ENCODE measurements at regions not wholly inside any gene's neighbourhood (a gene's known extent, or its start where the extent isn't known, plus 50 kb on each side); places are given as distances from the start of the nearest gene placed in this dataset.

DNA sequence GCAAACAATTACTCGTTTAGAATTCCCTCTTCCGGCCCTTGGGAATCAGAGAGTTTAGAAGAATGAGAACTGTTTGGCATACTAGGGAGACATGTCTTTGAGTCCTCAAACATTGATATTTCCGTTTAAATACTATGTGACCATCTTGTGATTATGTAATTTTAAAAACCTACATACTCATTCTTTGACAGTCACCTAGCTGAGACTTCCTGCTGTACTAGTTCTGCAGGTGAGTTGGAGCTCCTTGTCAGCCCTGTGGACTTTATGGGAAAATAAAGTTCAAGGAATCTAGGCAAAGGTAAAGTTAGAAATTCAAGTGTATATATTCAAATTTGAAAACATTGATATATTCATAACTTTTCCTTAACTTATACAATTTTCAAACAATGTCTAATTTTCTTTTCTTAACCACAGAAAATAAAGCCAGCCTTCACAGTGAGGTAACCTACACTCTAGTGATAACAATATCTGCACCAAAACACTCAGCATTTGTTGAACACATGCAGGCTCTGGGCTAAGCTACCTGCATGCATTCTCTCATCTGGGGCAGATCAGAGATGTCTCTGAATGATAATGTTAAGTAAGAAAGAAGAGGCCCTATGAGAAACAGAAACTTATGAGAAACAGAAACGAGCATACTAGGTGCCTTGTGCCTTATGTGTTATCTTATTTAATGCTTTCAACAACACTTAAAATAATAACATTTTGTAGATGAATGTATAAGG, 67.0 kb upstream of the BACE2 start:
- CTCF ChIA-PET = no interaction called here
- no peak for TF ChIP-seq CHD1 (IDR thresholded peaks at IDR 0.05; ENCODE audit: low read depth, low read length)
- no peak for TF ChIP-seq ELK1 (IDR thresholded peaks at IDR 0.05; ENCODE audit: borderline replicate concordance, low read depth, low read length)
- no peak for TF ChIP-seq RCOR1 (IDR thresholded peaks at IDR 0.05; ENCODE audit: insufficient replicate concordance, low read length)
- no peak for TF ChIP-seq USF2 (IDR thresholded peaks at IDR 0.05; ENCODE audit: low read depth, low read length)
- TF ChIP-seq CEBPB (IDR thresholded peaks at IDR 0.05; ENCODE audit: low read depth, low read length) = no peak
- TF ChIP-seq RFX5 (IDR thresholded peaks at IDR 0.05; ENCODE audit: low read depth, low read length) = no peak
- TF ChIP-seq MXI1 (IDR thresholded peaks at IDR 0.05; ENCODE audit: borderline replicate concordance, low read depth, low read length) = no peak
- no peak for TF ChIP-seq NFE2L2 (IDR thresholded peaks at IDR 0.05; ENCODE audit: low read depth, low read length)
- dilution Hi-C loops (cut with HindIII; ENCODE audit: low sequenced_read_pairs, unreplicated experiment) = no loop called here

More for the DNA sequence above, 67.0 kb upstream of the BACE2 start:
- peaks cover 4% of the 10 kb centered on the region; the same call in 1 of the 2 replicates for H3K9me3 ChIP-seq (ENCODE audit: control insufficient read depth, insufficient read depth, low read length)
- H3K4me1 ChIP-seq (ENCODE audit: control insufficient read depth, insufficient read depth, low read length) = no peaks in the 10 kb centered on the region
- no peak overlapping the region for H3K14ac ChIP-seq (replicated peaks; ENCODE audit: low read depth, low read length)
- in situ Hi-C loops (cut with MboI; ENCODE audit: low sequenced_read_pairs) = no loop called here
- DNase-seq (no peak), ATAC-seq (ENCODE audit: low read depth) (no peak)
- H2BK5ac ChIP-seq (ENCODE audit: low read depth, low read length, poor library complexity, severe bottlenecking) = no peak overlapping the region
- no TSS peak for BruUV-seq (replicated peaks)
- H3K27me3 ChIP-seq (ENCODE audit: control insufficient read depth, insufficient read depth, low read length) = no peaks in the 10 kb centered on the region
- H3K79me1 ChIP-seq (ENCODE audit: low read depth in 1 of 2, low read length in 2 of 2) = no peaks in the 10 kb centered on the region
- no peak overlapping the region for H2BK20ac ChIP-seq (ENCODE audit: low read depth, low read length)
- intact Hi-C loops (cut with micrococcal nuclease) = no loop called here
- no peaks in the 10 kb centered on the region for H3K36me3 ChIP-seq (ENCODE audit: control insufficient read depth, insufficient read depth, low read length)
- no peak overlapping the region for H4K91ac ChIP-seq (ENCODE audit: insufficient read depth, low read depth, low read length)
- no peak overlapping the region for H3K4ac ChIP-seq (ENCODE audit: low read depth, low read length)
- H3K9ac ChIP-seq (ENCODE audit: low read depth, low read length) = no peak overlapping the region
- H3K56ac ChIP-seq (ENCODE audit: extremely low read depth, insufficient read depth, low read length) = no peak overlapping the region
- no peak overlapping the region for H3K4me2 ChIP-seq (ENCODE audit: low read depth, low read length)
- H3K9me1 ChIP-seq (ENCODE audit: insufficient read depth, low read length) = no peaks in the 10 kb centered on the region
- POLR2A ChIA-PET (ENCODE audit: unreplicated experiment) = no interaction called here
- no peak overlapping the region for H2AK9ac ChIP-seq (replicated peaks; ENCODE audit: low read depth, low read length, poor library complexity)
- no peak overlapping the region for H3K4me3 ChIP-seq (ENCODE audit: insufficient read depth, low read depth, low read length)
- no peak overlapping the region for H2AFZ ChIP-seq (replicated peaks; ENCODE audit: low read length, poor library complexity)
- no peak overlapping the region for H3K27ac ChIP-seq (ENCODE audit: insufficient read depth, low read length)
- WGBS, 2 experiments (ENCODE audit: extremely low coverage in 2 of 2, insufficient read length in 1 of 2) = no CpG with 5 or more reads among the region's 4 CpGs
- no peak overlapping the region for H2AK5ac ChIP-seq (ENCODE audit: low read depth, low read length)
- H4K20me1 ChIP-seq (ENCODE audit: insufficient read depth, low read length) = no peaks in the 10 kb centered on the region
- H4K5ac ChIP-seq (ENCODE audit: low read depth, low read length) = no peak overlapping the region
- H3K18ac ChIP-seq (ENCODE audit: low read depth, low read length) = no peak overlapping the region
- H2BK15ac ChIP-seq (ENCODE audit: low read depth, low read length) = no peak overlapping the region
- H3K23ac ChIP-seq (ENCODE audit: low read depth, low read length) = no peak overlapping the region
- no peak overlapping the region for H4K8ac ChIP-seq (ENCODE audit: low read depth in 2 of 2, low read length in 2 of 2)
- no peak overlapping the region for H2BK120ac ChIP-seq (ENCODE audit: low read depth, low read length)
